ENCODE measurements at regions not wholly inside any gene's neighbourhood (a gene's known extent, or its start where the extent isn't known, plus 50 kb on each side); places are given as distances from the start of the nearest gene placed in this dataset.

DNA sequence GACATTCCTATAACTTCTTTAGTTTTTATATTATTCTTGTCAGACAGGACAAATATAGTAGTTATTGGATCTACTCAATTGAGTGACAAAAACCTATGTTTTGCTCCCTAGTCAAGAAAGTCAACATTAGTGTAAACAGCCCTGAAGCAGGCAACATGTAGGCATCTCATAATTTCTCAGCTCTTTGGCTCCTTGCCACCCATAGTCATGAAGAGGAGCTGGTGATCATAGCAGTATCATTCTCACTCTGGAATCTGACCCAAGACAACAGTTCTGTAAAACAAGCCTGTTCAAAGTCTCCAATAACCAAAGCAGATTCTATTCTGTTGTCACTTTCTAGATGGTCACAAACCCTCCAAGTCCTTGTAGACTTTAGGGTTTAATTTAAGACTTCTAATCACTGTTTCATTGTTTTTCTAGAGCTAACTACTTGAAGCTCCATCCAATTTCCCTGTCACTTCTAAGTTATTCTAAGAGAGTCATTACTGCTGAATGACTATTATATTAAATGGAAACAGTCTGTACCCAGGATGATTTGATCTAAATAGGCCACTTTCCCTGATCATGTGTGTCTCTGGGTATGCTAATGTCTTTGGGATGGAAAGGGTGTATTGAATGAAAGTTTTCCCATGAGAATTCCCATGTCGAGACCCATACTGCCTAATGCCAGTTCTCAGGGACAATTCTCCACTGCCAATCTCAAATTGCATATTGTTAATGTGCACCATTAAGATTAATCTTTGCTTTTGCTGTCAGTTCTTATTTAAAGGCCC lies 533.3 kb downstream of the ACTL7B start:
- no peaks in the 10 kb centered on the region for H3K4me1 Mint-ChIP-seq (ENCODE audit: low read depth, unreplicated experiment)
- no peak overlapping the region for H3K4me3 Mint-ChIP-seq (ENCODE audit: unreplicated experiment)
- Histone ChIP-seq H3K4me1 (no peaks in the 10 kb centered on the region), H3K27me3 (replicated peaks; ENCODE audit: control insufficient read depth, insufficient read depth, low read length) (no peaks in the 10 kb centered on the region), H3K4me3 (ENCODE audit: low read depth, low read length) (no peak overlapping the region), H3K36me3 (ENCODE audit: control insufficient read depth, insufficient read depth, low read length) (no peaks in the 10 kb centered on the region), H3K9me3 (0 out of 2 replicates have a peak, but pooled peaks cover 5% of the 10 kb centered on the region)
- POLR2A ChIA-PET: no interaction called here
- peaks cover 19% of the 10 kb centered on the region for H3K9me3 Mint-ChIP-seq (ENCODE audit: unreplicated experiment)
- H3K27ac Mint-ChIP-seq (ENCODE audit: unreplicated experiment): no peak overlapping the region
- no peaks in the 10 kb centered on the region for H3K36me3 Mint-ChIP-seq (ENCODE audit: insufficient read depth, unreplicated experiment)
- CTCF ChIA-PET: no interaction called here
- no TSS peak for BruUV-seq (replicated peaks)
- intact Hi-C loops (cut with micrococcal nuclease; ENCODE audit: unreplicated experiment): no loop called here
- no peak for DNase-seq
- TF ChIP-seq, protein P1, sequence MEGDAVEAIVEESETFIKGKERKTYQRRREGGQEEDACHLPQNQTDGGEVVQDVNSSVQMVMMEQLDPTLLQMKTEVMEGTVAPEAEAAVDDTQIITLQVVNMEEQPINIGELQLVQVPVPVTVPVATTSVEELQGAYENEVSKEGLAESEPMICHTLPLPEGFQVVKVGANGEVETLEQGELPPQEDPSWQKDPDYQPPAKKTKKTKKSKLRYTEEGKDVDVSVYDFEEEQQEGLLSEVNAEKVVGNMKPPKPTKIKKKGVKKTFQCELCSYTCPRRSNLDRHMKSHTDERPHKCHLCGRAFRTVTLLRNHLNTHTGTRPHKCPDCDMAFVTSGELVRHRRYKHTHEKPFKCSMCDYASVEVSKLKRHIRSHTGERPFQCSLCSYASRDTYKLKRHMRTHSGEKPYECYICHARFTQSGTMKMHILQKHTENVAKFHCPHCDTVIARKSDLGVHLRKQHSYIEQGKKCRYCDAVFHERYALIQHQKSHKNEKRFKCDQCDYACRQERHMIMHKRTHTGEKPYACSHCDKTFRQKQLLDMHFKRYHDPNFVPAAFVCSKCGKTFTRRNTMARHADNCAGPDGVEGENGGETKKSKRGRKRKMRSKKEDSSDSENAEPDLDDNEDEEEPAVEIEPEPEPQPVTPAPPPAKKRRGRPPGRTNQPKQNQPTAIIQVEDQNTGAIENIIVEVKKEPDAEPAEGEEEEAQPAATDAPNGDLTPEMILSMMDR (IDR thresholded peaks at IDR 0.05; ENCODE audit: insufficient read depth in 1 of 2, low read depth in 1 of 2, low read length in 1 of 2, severe bottlenecking in 1 of 2, unreplicated experiment in 1 of 2): no peak
- no peaks in the 10 kb centered on the region for H3K27me3 Mint-ChIP-seq (ENCODE audit: insufficient read depth, unreplicated experiment)

DNA sequence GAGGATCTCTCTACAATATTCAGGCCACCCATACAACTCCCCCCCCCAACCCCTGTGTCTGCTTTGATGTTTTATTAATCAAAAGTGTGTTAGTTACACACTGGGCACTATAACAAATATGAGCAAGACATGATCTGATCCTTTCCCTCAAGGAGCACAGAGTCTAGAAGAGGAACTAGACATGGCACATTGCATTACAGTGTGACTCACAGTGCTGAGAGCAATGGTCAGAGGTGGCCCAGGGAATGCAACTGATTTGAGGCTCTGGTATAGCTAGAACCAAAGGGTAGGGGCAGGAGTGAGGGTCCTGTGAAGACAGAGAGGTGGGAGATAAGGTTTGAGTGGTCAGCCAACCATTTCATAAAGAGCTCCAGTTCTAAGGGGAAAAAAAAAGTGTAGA lies 539.2 kb downstream of the ACTL7B start:
- H3K4me3 Mint-ChIP-seq (ENCODE audit: unreplicated experiment): no peak overlapping the region
- Histone ChIP-seq H3K9me3 (no peaks in the 10 kb centered on the region), H3K4me1 (no peaks in the 10 kb centered on the region), H3K36me3 (ENCODE audit: control insufficient read depth, insufficient read depth, low read length) (no peaks in the 10 kb centered on the region), H3K27me3 (replicated peaks; ENCODE audit: control insufficient read depth, insufficient read depth, low read length) (no peaks in the 10 kb centered on the region), H3K4me3 (ENCODE audit: low read depth, low read length) (no peak overlapping the region)
- no peaks in the 10 kb centered on the region for H3K27me3 Mint-ChIP-seq (ENCODE audit: insufficient read depth, unreplicated experiment)
- intact Hi-C loops (cut with micrococcal nuclease; ENCODE audit: unreplicated experiment): no loop called here
- ChIA-PET CTCF (no interaction called here), POLR2A (no interaction called here)
- no peaks in the 10 kb centered on the region for H3K36me3 Mint-ChIP-seq (ENCODE audit: insufficient read depth, unreplicated experiment)
- no TSS peak for BruUV-seq (replicated peaks)
- DNase-seq: no peak
- no peaks in the 10 kb centered on the region for H3K4me1 Mint-ChIP-seq (ENCODE audit: low read depth, unreplicated experiment)
- no peaks in the 10 kb centered on the region for H3K9me3 Mint-ChIP-seq (ENCODE audit: unreplicated experiment)
- H3K27ac Mint-ChIP-seq (ENCODE audit: unreplicated experiment): no peak overlapping the region
- TF ChIP-seq, protein P1 (IDR thresholded peaks at IDR 0.05; ENCODE audit: insufficient read depth in 1 of 2, low read depth in 1 of 2, low read length in 1 of 2, severe bottlenecking in 1 of 2, unreplicated experiment in 1 of 2): no peak

DNA sequence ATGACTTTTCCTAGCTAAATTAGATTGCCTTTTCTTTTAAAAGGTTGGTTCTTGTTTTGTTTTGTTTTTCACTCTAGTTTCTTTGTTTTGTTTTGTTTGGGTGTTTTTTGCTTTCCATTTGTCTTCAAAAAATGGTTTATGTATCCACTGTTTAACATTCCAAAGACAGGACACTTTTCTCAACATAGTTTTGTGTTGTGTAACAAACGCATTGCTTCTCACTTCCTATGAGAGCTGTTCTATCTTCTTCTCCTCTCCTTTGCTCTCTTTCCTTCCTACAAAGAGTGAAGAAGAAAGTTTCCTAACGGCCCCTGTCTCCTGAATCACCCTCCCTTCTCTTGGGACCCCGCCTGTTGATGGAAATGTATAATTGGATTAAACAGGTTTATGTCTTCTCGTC lies 539.7 kb downstream of the ACTL7B start:
- Mint-ChIP-seq H3K9me3 (ENCODE audit: unreplicated experiment) (no peaks in the 10 kb centered on the region), H3K27ac (ENCODE audit: unreplicated experiment) (no peak overlapping the region), H3K27me3 (ENCODE audit: insufficient read depth, unreplicated experiment) (no peaks in the 10 kb centered on the region), H3K4me1 (ENCODE audit: low read depth, unreplicated experiment) (no peaks in the 10 kb centered on the region), H3K4me3 (ENCODE audit: unreplicated experiment) (no peak overlapping the region), H3K36me3 (ENCODE audit: insufficient read depth, unreplicated experiment) (no peaks in the 10 kb centered on the region)
- H3K27me3 ChIP-seq (replicated peaks; ENCODE audit: control insufficient read depth, insufficient read depth, low read length): no peaks in the 10 kb centered on the region
- ChIA-PET CTCF (no interaction called here), POLR2A (no interaction called here)
- H3K36me3 ChIP-seq (ENCODE audit: control insufficient read depth, insufficient read depth, low read length): no peaks in the 10 kb centered on the region
- no peaks in the 10 kb centered on the region for H3K9me3 ChIP-seq
- BruUV-seq (replicated peaks): no TSS peak
- DNase-seq: no peak
- TF ChIP-seq, protein P1 (IDR thresholded peaks at IDR 0.05; ENCODE audit: insufficient read depth in 1 of 2, low read depth in 1 of 2, low read length in 1 of 2, severe bottlenecking in 1 of 2, unreplicated experiment in 1 of 2): no peak
- H3K4me3 ChIP-seq (ENCODE audit: low read depth, low read length): no peak overlapping the region
- H3K4me1 ChIP-seq: no peaks in the 10 kb centered on the region
- intact Hi-C loops (cut with micrococcal nuclease; ENCODE audit: unreplicated experiment): no loop called here

All from Caco-2 (cell line).